ENCODE measurements at regions not wholly inside any gene's neighbourhood (a gene's known extent, or its start where the extent isn't known, plus 50 kb on each side); places are given as distances from the start of the nearest gene placed in this dataset.

GRCh38 chr18:39730606-39731005 lies 2165.0 kb upstream of the CELF4 start:
- TF ChIP-seq POLR2A (IDR thresholded peaks at IDR 0.05): no peak
- no peak for TF ChIP-seq CTCF (IDR thresholded peaks at IDR 0.05 in 8 of 11, conservative IDR thresholded peaks at IDR 0.05 in 3 of 11)
